ENCODE measurements at regions not wholly inside any gene's neighbourhood (a gene's known extent, or its start where the extent isn't known, plus 50 kb on each side); places are given as distances from the start of the nearest gene placed in this dataset.
A peak's percentile ranks its signal among the peaks of the same experiment; 100 is the strongest.
"Not testable (repeated sequence)": the region's sequence is repeated elsewhere in the genome, so short reads cannot be mapped to it uniquely, and the experiment has no call there.

DNA sequence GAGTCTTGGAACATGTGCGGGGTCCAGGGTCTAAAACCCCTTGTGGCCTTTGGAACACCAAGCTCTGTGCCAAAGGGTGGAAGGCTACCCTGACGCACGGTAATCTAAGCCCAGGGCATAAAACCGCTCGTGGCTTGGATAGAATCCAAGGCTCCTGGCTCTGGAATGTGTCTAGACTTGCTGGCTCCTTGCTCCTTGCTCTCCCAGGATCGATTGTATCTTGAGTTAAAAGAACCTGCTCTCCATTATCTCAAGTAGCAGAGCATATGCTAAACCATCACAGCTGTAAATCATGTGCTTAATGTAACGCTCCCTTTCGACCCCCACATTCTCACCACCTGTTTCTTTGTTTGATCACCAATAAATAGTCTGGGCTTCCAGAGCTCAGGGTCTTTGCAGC lies 50.3 kb downstream of the TLCD4 start:
- POLR2A ChIA-PET; H3K4me2 ChIP-seq (ENCODE audit: low read length); H3K9me3 ChIP-seq (ENCODE audit: control insufficient read depth in 1 of 2, insufficient read depth in 1 of 2, low read depth in 1 of 2, low read length in 2 of 2); RAD21 ChIA-PET (ENCODE audit: low non-redundant PET in 1 of 2, low total read pairs in 2 of 2, uncharacterized antibody in 2 of 2, unreplicated experiment in 2 of 2); intact Hi-C loops (cut with micrococcal nuclease); H3K4me3 ChIP-seq (replicated peaks in 1 of 2; ENCODE audit: low read depth in 1 of 2, low read length in 2 of 2); BruUV-seq (replicated peaks); H3K27me3 ChIP-seq (ENCODE audit: insufficient read depth, low read length); H3K79me2 ChIP-seq (ENCODE audit: insufficient read depth, low read length); H4K20me1 ChIP-seq (ENCODE audit: insufficient read depth); H2AFZ ChIP-seq (ENCODE audit: low read depth, low read length, poor library complexity, severe bottlenecking); H3K27ac ChIP-seq (ENCODE audit: low read depth, low read length); H3K9ac ChIP-seq (ENCODE audit: low read length); H3K36me3 ChIP-seq (ENCODE audit: control insufficient read depth in 1 of 2, insufficient read depth in 2 of 2, low read length in 2 of 2); H3K9me2 ChIP-seq (ENCODE audit: insufficient read depth); CTCF ChIA-PET; ATAC-seq: not testable (repeated sequence)
- DNase-seq (ENCODE audit: low read depth, low spot score), result peak; percentile 19
- H3K4me1 ChIP-seq (ENCODE audit: control insufficient read depth in 1 of 2, insufficient read depth in 2 of 2, low read length in 2 of 2), result peaks cover 16 to 27% of the 10 kb centered on the region in 2 experiments

DNA sequence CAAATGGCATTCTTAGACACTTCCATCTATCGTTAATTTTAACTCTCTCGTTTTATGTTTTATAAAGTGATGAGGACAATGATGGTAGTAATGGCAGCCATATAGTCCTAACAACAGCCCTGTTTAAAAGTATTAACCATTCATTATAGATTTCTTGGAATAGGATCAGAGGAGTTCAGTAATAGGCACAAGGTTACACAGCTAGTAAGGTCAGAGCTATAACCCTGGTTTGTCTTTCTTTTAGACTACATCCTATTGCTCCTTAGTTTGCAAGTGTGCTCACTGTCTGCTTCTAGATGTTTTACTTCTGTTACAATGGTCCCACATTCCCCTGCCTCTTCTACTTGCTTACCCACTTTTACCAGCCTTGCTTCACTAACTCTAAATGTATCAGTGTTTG lies 50.9 kb downstream of the TLCD4 start:
- RAD21 ChIA-PET (ENCODE audit: low non-redundant PET in 1 of 2, low total read pairs in 2 of 2, uncharacterized antibody in 2 of 2, unreplicated experiment in 2 of 2), result no interaction called here
- no peaks in the 10 kb centered on the region for H3K36me3 ChIP-seq (ENCODE audit: control insufficient read depth in 1 of 2, insufficient read depth in 2 of 2, low read length in 2 of 2)
- no peaks in the 10 kb centered on the region for H3K27me3 ChIP-seq (ENCODE audit: insufficient read depth, low read length)
- no peak overlapping the region for H3K9ac ChIP-seq (ENCODE audit: low read length)
- POLR2A ChIA-PET, result no interaction called here
- H3K9me2 ChIP-seq (ENCODE audit: insufficient read depth), result no peaks in the 10 kb centered on the region
- BruUV-seq (replicated peaks), result no TSS peak
- H3K27ac ChIP-seq (ENCODE audit: low read depth, low read length), result no peak overlapping the region
- ATAC-seq, result no peak
- H4K20me1 ChIP-seq (ENCODE audit: insufficient read depth), result no peaks in the 10 kb centered on the region
- no peak for DNase-seq (ENCODE audit: low read depth, low spot score)
- H3K4me3 ChIP-seq (replicated peaks in 1 of 2; ENCODE audit: low read depth in 1 of 2, low read length in 2 of 2), result no peak overlapping the region
- intact Hi-C loops (cut with micrococcal nuclease), result no loop called here
- no peak overlapping the region for H2AFZ ChIP-seq (ENCODE audit: low read depth, low read length, poor library complexity, severe bottlenecking)
- no peaks in the 10 kb centered on the region for H3K9me3 ChIP-seq (ENCODE audit: control insufficient read depth in 1 of 2, insufficient read depth in 1 of 2, low read depth in 1 of 2, low read length in 2 of 2)
- H3K4me1 ChIP-seq (ENCODE audit: control insufficient read depth in 1 of 2, insufficient read depth in 2 of 2, low read length in 2 of 2), result peaks cover 16 to 27% of the 10 kb centered on the region in 2 experiments
- no peaks in the 10 kb centered on the region for H3K79me2 ChIP-seq (ENCODE audit: insufficient read depth, low read length)
- CTCF ChIA-PET, result interaction anchor here (1.3 kb wide), 2 partner anchors 51 to 84 kb away, joined by 4 read pairs; partner anchors contain the start of gene TLCD4
- H3K4me2 ChIP-seq (ENCODE audit: low read length), result no peak overlapping the region
- TF ChIP-seq ELF1 (IDR thresholded peaks at IDR 0.05; ENCODE audit: borderline replicate concordance, low read depth) (no peak), SIN3A (IDR thresholded peaks at IDR 0.05; ENCODE audit: low read depth) (no peak), CEBPB (IDR thresholded peaks at IDR 0.05; ENCODE audit: low read depth) (no peak), EZH2phosphoT487 (IDR thresholded peaks at IDR 0.05; ENCODE audit: borderline replicate concordance) (no peak), ZFX (IDR thresholded peaks at IDR 0.05) (no peak), SRF (IDR thresholded peaks at IDR 0.05; ENCODE audit: low read depth) (no peak), CBX3 (IDR thresholded peaks at IDR 0.05; ENCODE audit: low read depth) (no peak), ZNF274 (IDR thresholded peaks at IDR 0.05; ENCODE audit: low read depth, low read length) (no peak), EZH2 (IDR thresholded peaks at IDR 0.05) (no peak), POLR2A (IDR thresholded peaks at IDR 0.05; ENCODE audit: borderline replicate concordance, extremely low read depth, insufficient read depth, insufficient read length) (no peak)
- TF ChIP-seq, protein P1, sequence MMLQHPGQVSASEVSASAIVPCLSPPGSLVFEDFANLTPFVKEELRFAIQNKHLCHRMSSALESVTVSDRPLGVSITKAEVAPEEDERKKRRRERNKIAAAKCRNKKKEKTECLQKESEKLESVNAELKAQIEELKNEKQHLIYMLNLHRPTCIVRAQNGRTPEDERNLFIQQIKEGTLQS (IDR thresholded peaks at IDR 0.05), result no peak
- TF ChIP-seq, protein P2, sequence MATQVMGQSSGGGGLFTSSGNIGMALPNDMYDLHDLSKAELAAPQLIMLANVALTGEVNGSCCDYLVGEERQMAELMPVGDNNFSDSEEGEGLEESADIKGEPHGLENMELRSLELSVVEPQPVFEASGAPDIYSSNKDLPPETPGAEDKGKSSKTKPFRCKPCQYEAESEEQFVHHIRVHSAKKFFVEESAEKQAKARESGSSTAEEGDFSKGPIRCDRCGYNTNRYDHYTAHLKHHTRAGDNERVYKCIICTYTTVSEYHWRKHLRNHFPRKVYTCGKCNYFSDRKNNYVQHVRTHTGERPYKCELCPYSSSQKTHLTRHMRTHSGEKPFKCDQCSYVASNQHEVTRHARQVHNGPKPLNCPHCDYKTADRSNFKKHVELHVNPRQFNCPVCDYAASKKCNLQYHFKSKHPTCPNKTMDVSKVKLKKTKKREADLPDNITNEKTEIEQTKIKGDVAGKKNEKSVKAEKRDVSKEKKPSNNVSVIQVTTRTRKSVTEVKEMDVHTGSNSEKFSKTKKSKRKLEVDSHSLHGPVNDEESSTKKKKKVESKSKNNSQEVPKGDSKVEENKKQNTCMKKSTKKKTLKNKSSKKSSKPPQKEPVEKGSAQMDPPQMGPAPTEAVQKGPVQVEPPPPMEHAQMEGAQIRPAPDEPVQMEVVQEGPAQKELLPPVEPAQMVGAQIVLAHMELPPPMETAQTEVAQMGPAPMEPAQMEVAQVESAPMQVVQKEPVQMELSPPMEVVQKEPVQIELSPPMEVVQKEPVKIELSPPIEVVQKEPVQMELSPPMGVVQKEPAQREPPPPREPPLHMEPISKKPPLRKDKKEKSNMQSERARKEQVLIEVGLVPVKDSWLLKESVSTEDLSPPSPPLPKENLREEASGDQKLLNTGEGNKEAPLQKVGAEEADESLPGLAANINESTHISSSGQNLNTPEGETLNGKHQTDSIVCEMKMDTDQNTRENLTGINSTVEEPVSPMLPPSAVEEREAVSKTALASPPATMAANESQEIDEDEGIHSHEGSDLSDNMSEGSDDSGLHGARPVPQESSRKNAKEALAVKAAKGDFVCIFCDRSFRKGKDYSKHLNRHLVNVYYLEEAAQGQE (IDR thresholded peaks at IDR 0.05; ENCODE audit: low read depth), result no peak
- TF ChIP-seq, protein P3, sequence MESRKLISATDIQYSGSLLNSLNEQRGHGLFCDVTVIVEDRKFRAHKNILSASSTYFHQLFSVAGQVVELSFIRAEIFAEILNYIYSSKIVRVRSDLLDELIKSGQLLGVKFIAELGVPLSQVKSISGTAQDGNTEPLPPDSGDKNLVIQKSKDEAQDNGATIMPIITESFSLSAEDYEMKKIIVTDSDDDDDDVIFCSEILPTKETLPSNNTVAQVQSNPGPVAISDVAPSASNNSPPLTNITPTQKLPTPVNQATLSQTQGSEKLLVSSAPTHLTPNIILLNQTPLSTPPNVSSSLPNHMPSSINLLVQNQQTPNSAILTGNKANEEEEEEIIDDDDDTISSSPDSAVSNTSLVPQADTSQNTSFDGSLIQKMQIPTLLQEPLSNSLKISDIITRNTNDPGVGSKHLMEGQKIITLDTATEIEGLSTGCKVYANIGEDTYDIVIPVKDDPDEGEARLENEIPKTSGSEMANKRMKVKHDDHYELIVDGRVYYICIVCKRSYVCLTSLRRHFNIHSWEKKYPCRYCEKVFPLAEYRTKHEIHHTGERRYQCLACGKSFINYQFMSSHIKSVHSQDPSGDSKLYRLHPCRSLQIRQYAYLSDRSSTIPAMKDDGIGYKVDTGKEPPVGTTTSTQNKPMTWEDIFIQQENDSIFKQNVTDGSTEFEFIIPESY (IDR thresholded peaks at IDR 0.05; ENCODE audit: extremely low read depth, insufficient replicate concordance, low read length), result no peak
- TF ChIP-seq, protein P4, sequence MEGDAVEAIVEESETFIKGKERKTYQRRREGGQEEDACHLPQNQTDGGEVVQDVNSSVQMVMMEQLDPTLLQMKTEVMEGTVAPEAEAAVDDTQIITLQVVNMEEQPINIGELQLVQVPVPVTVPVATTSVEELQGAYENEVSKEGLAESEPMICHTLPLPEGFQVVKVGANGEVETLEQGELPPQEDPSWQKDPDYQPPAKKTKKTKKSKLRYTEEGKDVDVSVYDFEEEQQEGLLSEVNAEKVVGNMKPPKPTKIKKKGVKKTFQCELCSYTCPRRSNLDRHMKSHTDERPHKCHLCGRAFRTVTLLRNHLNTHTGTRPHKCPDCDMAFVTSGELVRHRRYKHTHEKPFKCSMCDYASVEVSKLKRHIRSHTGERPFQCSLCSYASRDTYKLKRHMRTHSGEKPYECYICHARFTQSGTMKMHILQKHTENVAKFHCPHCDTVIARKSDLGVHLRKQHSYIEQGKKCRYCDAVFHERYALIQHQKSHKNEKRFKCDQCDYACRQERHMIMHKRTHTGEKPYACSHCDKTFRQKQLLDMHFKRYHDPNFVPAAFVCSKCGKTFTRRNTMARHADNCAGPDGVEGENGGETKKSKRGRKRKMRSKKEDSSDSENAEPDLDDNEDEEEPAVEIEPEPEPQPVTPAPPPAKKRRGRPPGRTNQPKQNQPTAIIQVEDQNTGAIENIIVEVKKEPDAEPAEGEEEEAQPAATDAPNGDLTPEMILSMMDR (IDR thresholded peaks at IDR 0.05 in 2 of 3, conservative IDR thresholded peaks at IDR 0.05 in 1 of 3; ENCODE audit: borderline replicate concordance in 1 of 3, insufficient read depth in 1 of 3, low read depth in 2 of 3, low read length in 2 of 3), result no peak

All from HCT116 (cell line).